Neuronal stem cell (in vitro differentiated cells): ENCODE measurements at regions not wholly inside any gene's neighbourhood (a gene's known extent, or its start where the extent isn't known, plus 50 kb on each side); places are given as distances from the start of the nearest gene placed in this dataset.
A peak's percentile ranks its signal among the peaks of the same experiment; 100 is the strongest.

Experiments
- DNase-seq: peaks from one replicate; pipeline ENCODE4 v3.0.0-alpha.2; 2013; ENCODE audit warnings: low spot score
- H2AFZ ChIP-seq: one replicate; pipeline ENCODE4 v1.6.1; 2013; ENCODE audit warnings: mild to moderate bottlenecking, low read length, inconsistent platforms
- H2AK5ac ChIP-seq: 2 replicates; pipeline ENCODE4 v1.6.1; 2013; ENCODE audit warnings: low read depth, mild to moderate bottlenecking, inconsistent platforms, low read length, moderate library complexity, mixed read lengths
- H2BK120ac ChIP-seq: 2 replicates; pipeline ENCODE4 v1.6.1; 2013; ENCODE audit warnings: low read depth, mild to moderate bottlenecking, inconsistent platforms, low read length, moderate library complexity, mixed read lengths
- H2BK12ac ChIP-seq: one replicate; pipeline ENCODE4 v1.6.1; 2013; ENCODE audit warnings: low read length, inconsistent platforms
- H2BK15ac ChIP-seq: 2 replicates; pipeline ENCODE4 v1.6.1; 2013; ENCODE audit warnings: mild to moderate bottlenecking, low read length, inconsistent platforms, mixed read lengths
- H2BK5ac ChIP-seq: one replicate; pipeline ENCODE4 v1.6.1; 2013; ENCODE audit warnings: inconsistent platforms, mild to moderate bottlenecking, low read length, moderate library complexity
- H3K14ac ChIP-seq: one replicate; pipeline ENCODE4 v1.6.1; 2013; ENCODE audit warnings: low read length, inconsistent platforms
- H3K18ac ChIP-seq: 2 replicates; pipeline ENCODE4 v1.6.1; 2013; ENCODE audit warnings: low read length, inconsistent platforms
- H3K23ac ChIP-seq: 2 replicates; pipeline ENCODE4 v1.6.1; 2013; ENCODE audit warnings: low read depth, mild to moderate bottlenecking, mixed read lengths, low read length, inconsistent platforms; ENCODE audit not compliant: poor library complexity
- H3K27ac ChIP-seq: replicated peaks from 3 replicates; pipeline ENCODE4 v1.5.1; 2013; ENCODE audit warnings: low read length, inconsistent platforms
- H3K27me3 ChIP-seq, 3 experiments: 2 replicates each; pipeline ENCODE4 v1.6.1; 2013; ENCODE audit warnings: low read length in 3 of 3, mild to moderate bottlenecking in 2 of 3, inconsistent platforms in 1 of 3, low read depth in 1 of 3, mixed read lengths in 1 of 3, moderate library complexity in 1 of 3; ENCODE audit not compliant: control insufficient read depth in 3 of 3, insufficient read depth in 3 of 3
- H3K36me3 ChIP-seq, 2 donors: replicated peaks in 1 of 2; 2 replicates each; pipeline ENCODE4 v1.6.1; 2013; ENCODE audit warnings: low read length in 2 of 2; ENCODE audit not compliant: control insufficient read depth in 2 of 2, insufficient read depth in 2 of 2
- H3K4ac ChIP-seq: 2 replicates; pipeline ENCODE4 v1.6.1; 2013; ENCODE audit warnings: inconsistent platforms, mild to moderate bottlenecking, low read length, moderate library complexity
- H3K4me1 ChIP-seq, 2 donors: 1 replicate in 1 of 2; 2 replicates in 1 of 2; pipeline ENCODE4 v1.6.1; 2013; ENCODE audit warnings: low read length in 2 of 2, low read depth in 1 of 2; ENCODE audit not compliant: control insufficient read depth in 2 of 2, insufficient read depth in 1 of 2
- H3K4me2 ChIP-seq: one replicate; pipeline ENCODE4 v1.6.1; 2013; ENCODE audit warnings: mild to moderate bottlenecking, low read length, inconsistent platforms; ENCODE audit not compliant: insufficient read depth, poor library complexity, severe bottlenecking
- H3K4me3 ChIP-seq, 2 donors: 2 replicates each; pipeline ENCODE4 v1.5.1; 2013; ENCODE audit warnings: low read length in 2 of 2, mild to moderate bottlenecking in 2 of 2, inconsistent platforms in 1 of 2, moderate library complexity in 1 of 2
- H3K79me1 ChIP-seq: one replicate; pipeline ENCODE4 v1.6.1; 2013; ENCODE audit warnings: low read depth, mild to moderate bottlenecking, inconsistent platforms, low read length, moderate library complexity
- H3K9ac ChIP-seq: one replicate; pipeline ENCODE4 v1.6.1; 2013; ENCODE audit warnings: mild to moderate bottlenecking, low read depth, low read length, inconsistent platforms; ENCODE audit not compliant: poor library complexity
- H3K9me3 ChIP-seq, 2 donors: replicated peaks in 1 of 2; 2 replicates each; pipeline versions ENCODE3 to v1.6.1; 2013; ENCODE audit warnings: low read length in 2 of 2, mild to moderate bottlenecking in 2 of 2, inconsistent platforms in 1 of 2, low read depth in 1 of 2, mixed read lengths in 1 of 2, moderate library complexity in 1 of 2; ENCODE audit not compliant: control insufficient read depth in 2 of 2, insufficient read depth in 1 of 2
- H4K8ac ChIP-seq: one replicate; pipeline ENCODE4 v1.6.1; 2013; ENCODE audit warnings: low read depth, mild to moderate bottlenecking, inconsistent platforms, low read length, moderate library complexity
- H4K91ac ChIP-seq: one replicate; pipeline ENCODE4 v1.6.1; 2013; ENCODE audit warnings: low read length, low read depth, mild to moderate bottlenecking, inconsistent platforms; ENCODE audit not compliant: poor library complexity
- WGBS, 2 donors: extraction: QIAGEN DNeasy Blood & Tissue Kit; methylation state at CpG; one replicate each; pipeline ENCODE4 v1.1.7; 2013; ENCODE audit warnings: missing lambda C conversion rate in 2 of 2, mixed read lengths in 1 of 2; ENCODE audit not compliant: insufficient read length in 2 of 2, insufficient replicate concordance in 1 of 2; ENCODE audit errors: extremely low coverage in 2 of 2; 5-methylcytosine and 5-hydroxymethylcytosine counted together

GRCh38 chr16:7093511-7093910 lies 239.1 kb upstream of the RBFOX1 start:
- H2BK5ac ChIP-seq: no peak overlapping the region
- no peak overlapping the region for H3K9ac ChIP-seq
- no peaks in the 10 kb centered on the region for H3K79me1 ChIP-seq
- no peak overlapping the region for H2BK15ac ChIP-seq
- H3K27me3 ChIP-seq: peaks cover 0 to 3% (median 0%) of the 10 kb centered on the region in 3 experiments
- no peak overlapping the region for H4K91ac ChIP-seq
- no peaks in the 10 kb centered on the region for H3K9me3 ChIP-seq
- H3K4ac ChIP-seq: no peak overlapping the region
- H3K4me3 ChIP-seq: no peak overlapping the region
- no peak overlapping the region for H2BK120ac ChIP-seq
- no peak overlapping the region for H3K27ac ChIP-seq
- H3K4me2 ChIP-seq: no peak overlapping the region
- no peak overlapping the region for H3K18ac ChIP-seq
- H2BK12ac ChIP-seq: no peak overlapping the region
- no peak overlapping the region for H2AFZ ChIP-seq
- no peak overlapping the region for H3K23ac ChIP-seq
- WGBS, 2 donors: no CpG with 5 or more reads among the region's 4 CpGs
- H4K8ac ChIP-seq: no peak overlapping the region
- H3K4me1 ChIP-seq: peaks cover 0 to 8% of the 10 kb centered on the region in 2 donors
- H3K36me3 ChIP-seq: no peaks in the 10 kb centered on the region
- H3K14ac ChIP-seq: no peak overlapping the region
- no peak overlapping the region for H2AK5ac ChIP-seq
- no peak for DNase-seq

- Histone ChIP-seq H2BK120ac (no peak overlapping the region), H2BK12ac (no peak overlapping the region), H3K23ac (no peak overlapping the region), H3K79me1 (no peaks in the 10 kb centered on the region), H3K9me3 (no peaks in the 10 kb centered on the region), H2AFZ (no peak overlapping the region), H3K4me2 (peak overlapping the region; percentile 23), H3K36me3 (no peaks in the 10 kb centered on the region), H2BK15ac (no peak overlapping the region), H4K91ac (no peak overlapping the region), H2BK5ac (no peak overlapping the region), H3K4me3 (no peak overlapping the region), H3K18ac (no peak overlapping the region), H3K4ac (no peak overlapping the region), H3K14ac (no peak overlapping the region), H4K8ac (no peak overlapping the region), H3K4me1 (peaks cover 0 to 5% of the 10 kb centered on the region in 2 donors), H3K27ac (peak overlapping the region; percentile 5), H3K27me3 (peaks cover 0 to 7% (median 0%) of the 10 kb centered on the region in 3 experiments), H3K9ac (no peak overlapping the region), H2AK5ac (no peak overlapping the region)
- DNase-seq: peak; percentile 39
- no CpG with 5 or more reads among the region's 9 CpGs for WGBS, 2 donors
These were observed 242.0 kb upstream of the RBFOX1 start for GRCh38 chr16:7090628-7091115.

GRCh38 chr16:7089751-7090150 lies 242.9 kb upstream of the RBFOX1 start:
- peaks cover 0 to 5% of the 10 kb centered on the region in 2 donors for H3K4me1 ChIP-seq

GRCh38 chr16:7088711-7089110 lies 243.9 kb upstream of the RBFOX1 start:
- Histone ChIP-seq H3K4me3 (no peak overlapping the region), H3K4me1 (peaks cover 0 to 5% of the 10 kb centered on the region in 2 donors), H3K9me3 (no peaks in the 10 kb centered on the region), H3K4me2 (no peak overlapping the region), H4K91ac (no peak overlapping the region), H3K14ac (no peak overlapping the region), H2BK12ac (no peak overlapping the region), H3K27me3 (peaks cover 0 to 7% (median 0%) of the 10 kb centered on the region in 3 experiments), H2AFZ (no peak overlapping the region), H2AK5ac (no peak overlapping the region), H3K18ac (no peak overlapping the region), H2BK15ac (no peak overlapping the region), H3K79me1 (no peaks in the 10 kb centered on the region), H2BK120ac (no peak overlapping the region), H3K9ac (no peak overlapping the region), H3K36me3 (no peaks in the 10 kb centered on the region), H3K23ac (no peak overlapping the region), H2BK5ac (no peak overlapping the region), H4K8ac (no peak overlapping the region), H3K4ac (no peak overlapping the region), H3K27ac (no peak overlapping the region)
- DNase-seq: peak; percentile 41
- no CpG with 5 or more reads among the region's 5 CpGs for WGBS, 2 donors

More at GRCh38 chr16:7089751-7090150, 242.9 kb upstream of the RBFOX1 start:
- Histone ChIP-seq H4K91ac (no peak overlapping the region), H2AFZ (no peak overlapping the region), H3K9ac (no peak overlapping the region), H3K9me3 (no peaks in the 10 kb centered on the region), H3K27ac (no peak overlapping the region), H3K27me3 (peaks cover 0 to 7% (median 0%) of the 10 kb centered on the region in 3 experiments), H3K36me3 (no peaks in the 10 kb centered on the region), H3K18ac (no peak overlapping the region), H3K79me1 (no peaks in the 10 kb centered on the region), H3K23ac (no peak overlapping the region), H2BK15ac (no peak overlapping the region), H2AK5ac (no peak overlapping the region), H3K4ac (no peak overlapping the region), H2BK12ac (no peak overlapping the region), H3K4me3 (no peak overlapping the region), H3K14ac (no peak overlapping the region), H2BK120ac (no peak overlapping the region), H4K8ac (no peak overlapping the region), H3K4me2 (no peak overlapping the region), H2BK5ac (no peak overlapping the region)
- DNase-seq: no peak
